Suprapubic skin (tissue), 3 donors: ENCODE measurements at regions not wholly inside any gene's neighbourhood (a gene's known extent, or its start where the extent isn't known, plus 50 kb on each side); places are given as distances from the start of the nearest gene placed in this dataset.

Experiments
- EP300 ChIP-seq: sonication (generic); formaldehyde crosslinking; IDR thresholded peaks from one replicate; pipeline ENCODE4 v1.6.1; 2017; ENCODE audit warnings: antibody characterized with exemption
- POLR2A ChIP-seq, 2 donors: fragments of 450-650 bp; IDR thresholded peaks; one replicate each; pipeline ENCODE4 v1.6.1; 2017; ENCODE audit warnings: antibody characterized with exemption in 2 of 2, mild to moderate bottlenecking in 2 of 2, moderate library complexity in 2 of 2
- TF ChIP-seq, protein P1 (sequence below), 2 donors: fragments of 200-600 bp in 1 of 2; fragments of 450-650 bp in 1 of 2; sonication (generic) in 1 of 2; IDR thresholded peaks; one replicate each; pipeline ENCODE4 v1.5.1; 2016 to 2019; ENCODE audit warnings: antibody characterized with exemption in 2 of 2, mild to moderate bottlenecking in 1 of 2, moderate library complexity in 1 of 2

- TF ChIP-seq, protein P1, sequence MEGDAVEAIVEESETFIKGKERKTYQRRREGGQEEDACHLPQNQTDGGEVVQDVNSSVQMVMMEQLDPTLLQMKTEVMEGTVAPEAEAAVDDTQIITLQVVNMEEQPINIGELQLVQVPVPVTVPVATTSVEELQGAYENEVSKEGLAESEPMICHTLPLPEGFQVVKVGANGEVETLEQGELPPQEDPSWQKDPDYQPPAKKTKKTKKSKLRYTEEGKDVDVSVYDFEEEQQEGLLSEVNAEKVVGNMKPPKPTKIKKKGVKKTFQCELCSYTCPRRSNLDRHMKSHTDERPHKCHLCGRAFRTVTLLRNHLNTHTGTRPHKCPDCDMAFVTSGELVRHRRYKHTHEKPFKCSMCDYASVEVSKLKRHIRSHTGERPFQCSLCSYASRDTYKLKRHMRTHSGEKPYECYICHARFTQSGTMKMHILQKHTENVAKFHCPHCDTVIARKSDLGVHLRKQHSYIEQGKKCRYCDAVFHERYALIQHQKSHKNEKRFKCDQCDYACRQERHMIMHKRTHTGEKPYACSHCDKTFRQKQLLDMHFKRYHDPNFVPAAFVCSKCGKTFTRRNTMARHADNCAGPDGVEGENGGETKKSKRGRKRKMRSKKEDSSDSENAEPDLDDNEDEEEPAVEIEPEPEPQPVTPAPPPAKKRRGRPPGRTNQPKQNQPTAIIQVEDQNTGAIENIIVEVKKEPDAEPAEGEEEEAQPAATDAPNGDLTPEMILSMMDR (IDR thresholded peaks at IDR 0.05), result no peak
- TF ChIP-seq EP300 (no peak), POLR2A (IDR thresholded peaks at IDR 0.05) (no peak)
Measured at GRCh38 chr6:15077961-15078360, 167.9 kb upstream of the JARID2 start.
